NCI-H2227 (cell line): ENCODE measurements at regions not wholly inside any gene's neighbourhood (a gene's known extent, or its start where the extent isn't known, plus 50 kb on each side); places are given as distances from the start of the nearest gene placed in this dataset.
"Not testable (repeated sequence)": the region's sequence is repeated elsewhere in the genome, so short reads cannot be mapped to it uniquely, and the experiment has no call there.

Experiments used
- DNase-seq: peaks from one replicate; lab custom pipeline; 2025; ENCODE audit not compliant: unreplicated experiment; lab: John Stamatoyannopoulos, UW

- no peak for DNase-seq
Measured at GRCh38 chr1:195763907-195764374, 844.3 kb downstream of the KCNT2 start.

GRCh38 chr1:195763146-195763906 is 844.9 kb downstream of the KCNT2 start:
- peak; percentile 49 for DNase-seq

- no peak for DNase-seq
Measured at GRCh38 chr1:195761104-195761503, 847.1 kb downstream of the KCNT2 start.

- no peak for DNase-seq
Measured at GRCh38 chr1:195756109-195756508, 852.1 kb downstream of the KCNT2 start.

- DNase-seq = no peak
Measured at GRCh38 chr1:195754874-195755273, 853.4 kb downstream of the KCNT2 start.

GRCh38 chr1:195754303-195754702 is 853.9 kb downstream of the KCNT2 start:
- DNase-seq = no peak

GRCh38 chr1:195748969-195749368 is 859.3 kb downstream of the KCNT2 start:
- no peak for DNase-seq

GRCh38 chr1:195745189-195746010 is 862.8 kb downstream of the KCNT2 start:
- no peak for DNase-seq

- DNase-seq = no peak
Measured at GRCh38 chr1:195744256-195744655, 864.0 kb downstream of the KCNT2 start.

- no peak for DNase-seq
Measured at GRCh38 chr1:195740862-195741261, 867.4 kb downstream of the KCNT2 start.

GRCh38 chr1:195738966-195739650 is 869.1 kb downstream of the KCNT2 start:
- no peak for DNase-seq

- DNase-seq = no peak
Measured at GRCh38 chr1:195735140-195735539, 873.1 kb downstream of the KCNT2 start.

- no peak for DNase-seq
Measured at GRCh38 chr1:195733826-195734225, 874.4 kb downstream of the KCNT2 start.

- no peak for DNase-seq
Measured at GRCh38 chr1:195733408-195733807, 874.8 kb downstream of the KCNT2 start.

GRCh38 chr1:195731385-195731784 is 876.9 kb downstream of the KCNT2 start:
- no peak for DNase-seq

- DNase-seq = no peak
Measured at GRCh38 chr1:195723796-195724194, 884.4 kb downstream of the KCNT2 start.

GRCh38 chr1:195722852-195723795 is 885.1 kb downstream of the KCNT2 start:
- not testable (repeated sequence) for DNase-seq

- DNase-seq = not testable (repeated sequence)
Measured at GRCh38 chr1:195722146-195722545, 886.1 kb downstream of the KCNT2 start.

- no peak for DNase-seq
Measured at GRCh38 chr1:195721210-195721971, 886.8 kb downstream of the KCNT2 start.

- DNase-seq = peak; percentile 7
Measured at GRCh38 chr1:195717651-195718050, 890.6 kb downstream of the KCNT2 start.
